GM11168 (cell line): ENCODE measurements at regions not wholly inside any gene's neighbourhood (a gene's known extent, or its start where the extent isn't known, plus 50 kb on each side); places are given as distances from the start of the nearest gene placed in this dataset.

Experiments
- in situ Hi-C: fragments of 300-500 bp; cut with MboI; formaldehyde crosslinking; loops from one replicate; pipeline ENCODE4 v1.12.0; 2022; ENCODE audit warnings: low sequenced_read_pairs; ENCODE audit not compliant: unreplicated experiment

DNA sequence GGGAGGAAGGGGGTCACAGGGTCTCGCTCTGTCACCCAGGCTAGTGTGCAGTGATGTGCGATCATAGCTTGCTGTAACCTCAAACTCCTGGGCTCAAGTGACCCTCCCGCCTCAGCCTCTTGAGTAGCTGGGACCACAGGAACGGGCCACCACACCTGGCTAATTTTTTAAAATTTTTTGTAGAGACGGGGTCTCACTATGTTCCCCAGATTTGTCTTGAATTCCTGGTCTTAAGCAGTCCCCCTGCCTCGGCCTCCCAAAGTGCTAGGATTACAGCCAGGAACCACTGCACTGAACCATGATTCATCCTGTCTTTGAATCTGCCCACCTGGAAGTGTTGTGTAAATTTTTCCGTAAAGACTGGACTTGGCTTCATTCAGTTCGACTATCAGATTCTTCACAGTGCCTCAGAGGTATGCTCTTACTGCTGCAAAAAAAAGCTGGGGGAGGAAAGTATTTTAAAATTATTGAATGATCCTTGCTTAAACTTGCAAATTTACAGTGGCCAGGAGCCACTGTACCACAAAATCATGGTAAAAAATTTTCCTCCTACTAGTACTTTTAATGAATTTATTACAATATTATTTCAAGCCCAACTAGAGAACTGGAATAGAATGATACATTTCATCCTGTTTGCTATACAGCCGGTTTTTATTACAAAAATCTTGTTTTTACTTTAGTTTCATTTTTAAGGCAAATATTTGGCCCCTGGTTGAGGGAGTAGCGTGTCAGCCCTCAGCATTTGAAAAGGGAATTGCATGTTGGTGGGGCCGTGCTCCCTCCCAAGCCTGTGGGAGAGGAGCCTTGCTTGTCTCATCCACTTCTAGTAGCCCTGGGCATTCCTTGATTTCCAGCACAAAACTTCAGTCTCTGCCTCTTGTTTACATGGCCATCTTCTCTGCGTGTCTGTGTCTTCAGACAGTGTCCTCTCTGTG, 202.5 kb upstream of the SGK1 start:
- in situ Hi-C loops, result no loop called here

DNA sequence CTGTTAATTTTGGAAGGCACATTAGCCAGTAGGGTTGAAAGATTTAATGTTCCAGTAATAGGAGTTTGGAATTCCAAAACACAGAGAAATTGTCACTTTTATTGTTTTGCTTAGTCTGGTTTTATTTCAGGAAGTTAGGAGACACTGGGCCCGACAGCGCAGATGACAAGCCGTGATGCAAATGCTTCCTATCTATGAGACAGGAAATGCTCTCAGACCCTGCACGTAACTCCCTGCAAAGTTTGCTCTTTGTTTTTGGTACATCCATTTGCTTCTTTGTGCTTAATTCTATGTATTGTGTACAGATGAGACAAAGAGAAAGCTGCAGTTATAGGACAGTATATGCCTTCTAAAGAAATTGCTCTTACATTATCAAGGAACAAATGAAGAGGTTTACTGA, 201.6 kb upstream of the SGK1 start:
- in situ Hi-C loops, result no loop called here

DNA sequence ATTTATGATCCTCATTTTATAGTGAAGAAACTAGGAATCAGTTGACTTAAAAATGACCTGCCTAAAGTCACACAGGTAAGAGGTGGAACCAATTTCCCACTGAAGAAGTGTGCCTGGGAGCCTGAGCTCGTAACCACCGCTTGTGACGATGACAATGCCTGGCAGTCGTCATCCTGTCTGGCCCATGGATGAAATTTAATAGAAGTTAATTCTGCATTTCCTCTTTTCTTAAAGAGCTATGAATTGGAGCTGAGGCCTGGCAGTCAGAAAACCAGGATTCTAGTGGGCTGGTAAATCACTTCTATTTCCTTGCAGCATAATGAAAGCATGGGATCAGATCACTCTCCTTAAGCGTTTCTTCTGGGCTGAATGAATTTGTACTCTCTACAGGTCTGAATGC, 200.0 kb upstream of the SGK1 start:
- in situ Hi-C loops, result no loop called here

DNA sequence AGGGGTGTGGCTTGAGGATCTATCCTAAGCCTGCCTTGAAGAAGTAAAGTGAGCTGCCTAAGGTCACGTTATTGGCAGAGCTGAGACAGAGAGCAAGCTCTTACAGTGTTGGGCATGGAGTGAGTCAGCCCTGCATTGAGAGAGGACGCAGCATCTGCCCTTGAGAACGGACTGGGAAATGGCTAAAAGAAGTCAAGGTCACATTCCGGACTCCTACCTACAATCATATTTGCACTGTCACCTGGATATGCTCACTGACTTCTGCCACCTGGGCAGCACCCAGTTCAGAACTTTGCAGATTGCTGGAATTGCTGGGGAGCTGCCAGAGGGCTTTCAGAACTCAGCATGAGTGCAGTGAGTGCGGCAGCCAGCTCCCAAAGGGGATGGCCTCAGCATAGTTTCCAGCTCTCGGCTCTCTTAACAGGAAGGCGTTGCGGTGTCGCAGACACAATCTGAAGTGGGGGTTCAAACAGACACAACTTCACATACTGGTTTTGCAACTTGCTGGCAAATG, 199.3 kb upstream of the SGK1 start:
- in situ Hi-C loops, result no loop called here

DNA sequence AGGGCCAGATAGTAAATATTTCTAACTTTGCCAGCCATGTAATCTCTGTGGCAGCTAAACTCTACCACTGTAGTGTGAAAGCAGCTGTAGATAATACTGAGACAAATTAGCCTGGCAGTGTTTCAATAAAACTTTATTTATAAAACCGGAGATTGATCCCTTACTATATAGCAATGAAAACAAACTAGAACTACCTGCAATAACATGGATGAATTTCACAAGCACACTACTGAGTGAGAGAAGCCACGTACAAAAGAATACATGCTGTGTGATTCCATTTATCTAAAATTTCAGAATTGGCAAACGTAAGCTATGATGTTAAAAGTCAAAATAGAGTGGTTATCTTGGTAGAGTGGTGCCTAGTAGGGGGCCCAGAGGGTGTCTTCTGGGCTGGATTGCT, 198.7 kb upstream of the SGK1 start:
- in situ Hi-C loops, result no loop called here

DNA sequence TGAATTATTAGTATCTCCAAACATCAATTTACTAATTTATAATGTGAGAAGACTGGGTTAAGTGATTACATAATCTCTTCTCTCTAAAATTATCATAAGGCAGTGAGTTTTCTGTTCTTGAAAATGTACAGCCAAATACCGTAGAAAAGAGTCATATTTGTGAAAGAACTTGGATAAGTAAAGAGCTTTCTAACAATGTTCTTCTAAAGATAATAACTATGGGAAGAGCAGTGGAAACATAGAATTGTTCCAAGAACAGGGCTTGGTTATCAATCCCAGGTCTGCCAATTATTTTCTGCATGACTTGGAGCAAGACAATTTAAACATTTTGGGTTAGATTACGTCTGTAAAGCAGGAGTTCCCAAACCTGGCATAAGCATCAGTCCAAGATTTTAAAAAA, 198.1 kb upstream of the SGK1 start:
- in situ Hi-C loops, result no loop called here

DNA sequence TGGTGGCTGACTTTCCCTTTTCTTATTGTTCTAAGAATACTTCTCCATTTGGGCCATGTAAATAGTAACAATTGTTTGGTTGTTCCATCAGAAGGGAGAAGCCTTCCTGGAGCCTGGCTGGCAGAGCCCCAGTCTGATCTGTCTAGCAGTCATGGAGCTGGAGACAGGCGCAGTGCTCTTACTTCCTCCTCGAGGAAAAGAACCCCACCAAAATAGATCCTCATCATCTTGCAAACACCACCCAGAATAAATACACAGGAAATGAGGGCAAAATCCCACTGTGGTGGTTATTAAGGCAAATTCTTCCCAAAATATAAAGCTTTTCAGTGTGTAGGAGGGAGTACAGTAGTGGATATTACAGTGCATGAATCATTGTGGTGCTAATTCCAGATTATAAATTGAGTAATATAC, 195.1 kb upstream of the SGK1 start:
- in situ Hi-C loops, result no loop called here

DNA sequence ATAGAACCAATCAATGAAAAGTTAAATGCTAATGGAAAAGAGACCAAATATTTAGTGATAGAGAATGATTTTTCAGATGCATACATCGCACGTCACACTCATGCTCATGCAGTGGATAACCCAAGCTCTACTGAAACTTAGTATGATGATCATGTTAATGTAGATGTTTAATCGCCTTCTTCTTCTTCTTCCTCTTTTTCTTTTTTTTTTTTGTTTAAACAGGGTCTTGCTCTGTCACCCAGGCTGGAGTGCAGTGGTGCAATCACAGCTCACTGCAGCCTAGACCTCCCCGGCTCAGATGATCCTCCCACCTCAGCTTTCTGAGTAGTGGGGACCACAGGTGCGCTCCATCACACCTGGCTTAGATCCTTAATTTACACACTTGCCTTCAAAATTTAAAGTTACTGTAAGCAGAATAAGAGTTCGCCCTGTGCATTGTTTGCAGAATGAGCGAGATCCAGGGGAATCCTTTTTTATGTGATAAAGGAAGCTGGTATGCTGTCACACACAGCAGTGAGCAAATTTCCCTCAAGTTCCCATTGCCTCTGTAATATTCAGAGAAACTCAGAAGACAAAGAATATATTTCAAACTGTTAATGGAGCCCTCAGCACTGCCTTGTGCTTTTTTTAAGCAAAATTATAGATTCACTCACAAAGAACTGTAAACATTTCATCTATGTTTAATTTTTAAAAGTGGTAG, 194.2 kb upstream of the SGK1 start:
- in situ Hi-C loops, result no loop called here

DNA sequence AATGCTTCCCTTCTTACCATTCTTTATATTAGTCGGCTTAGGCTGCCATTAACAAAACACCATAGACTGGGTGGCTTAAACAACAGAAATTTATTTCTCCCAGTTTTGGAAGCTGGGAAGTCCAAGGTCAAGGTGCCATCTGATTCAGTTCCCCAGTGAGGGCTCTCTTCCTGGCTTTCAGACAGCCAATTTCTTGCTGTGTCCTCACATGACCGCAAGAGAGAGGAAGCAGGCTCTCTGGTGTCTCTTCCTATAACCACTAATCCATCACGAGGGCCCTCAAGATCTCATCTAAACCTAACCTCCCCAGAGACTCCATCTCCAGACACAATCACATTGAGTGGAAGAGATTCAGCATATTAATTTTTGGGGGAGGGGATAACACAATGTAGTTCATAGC, 193.0 kb upstream of the SGK1 start:
- in situ Hi-C loops, result no loop called here

DNA sequence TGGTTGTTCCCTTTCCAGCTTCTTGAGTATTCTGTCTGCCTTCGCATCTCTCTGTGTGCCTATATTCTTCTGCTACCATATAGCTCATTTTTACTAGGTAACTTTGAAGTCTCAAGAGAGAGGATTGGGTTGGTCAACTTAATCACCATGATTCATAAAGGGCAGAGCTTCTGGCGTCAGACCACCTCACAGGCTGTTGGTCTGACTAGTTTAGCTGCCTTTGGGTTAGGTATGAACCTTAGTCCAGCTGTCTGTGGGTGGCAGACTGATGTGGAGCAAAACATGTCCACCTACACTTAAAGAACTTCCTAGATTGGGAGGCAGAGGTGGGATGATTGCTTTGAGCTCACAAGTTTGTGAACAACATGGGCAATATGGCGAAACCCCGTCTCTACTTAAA, 192.2 kb upstream of the SGK1 start:
- in situ Hi-C loops, result no loop called here

DNA sequence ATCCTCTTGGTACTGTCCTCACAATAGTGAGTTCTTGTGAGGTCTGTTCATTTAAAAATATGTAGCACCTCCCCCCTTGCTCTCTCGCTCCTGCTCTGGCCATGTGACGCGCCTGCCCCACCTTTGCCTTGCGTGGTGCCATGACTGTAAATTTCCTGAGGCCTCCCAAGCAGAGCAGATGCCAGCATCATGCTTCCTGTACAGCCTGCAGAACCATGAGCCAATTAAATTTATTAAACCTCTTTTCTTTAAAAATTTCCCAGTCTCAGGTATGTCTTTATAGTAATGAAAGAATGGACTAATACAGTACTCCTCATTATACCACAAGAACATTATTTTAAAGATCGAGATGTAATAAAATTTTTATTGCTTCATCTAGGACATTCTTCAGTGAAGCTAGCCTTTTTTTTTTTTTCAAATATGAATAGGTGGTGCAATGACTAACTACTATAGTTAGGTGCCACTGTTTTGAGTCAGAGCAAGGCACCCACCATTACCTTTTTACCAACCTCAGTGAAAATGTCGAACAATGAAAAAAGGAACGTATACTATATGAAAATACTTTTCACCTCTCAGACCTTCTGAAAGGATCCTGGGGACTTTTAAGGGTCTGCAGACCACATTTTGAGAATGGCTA, 191.1 kb upstream of the SGK1 start:
- in situ Hi-C loops, result no loop called here

DNA sequence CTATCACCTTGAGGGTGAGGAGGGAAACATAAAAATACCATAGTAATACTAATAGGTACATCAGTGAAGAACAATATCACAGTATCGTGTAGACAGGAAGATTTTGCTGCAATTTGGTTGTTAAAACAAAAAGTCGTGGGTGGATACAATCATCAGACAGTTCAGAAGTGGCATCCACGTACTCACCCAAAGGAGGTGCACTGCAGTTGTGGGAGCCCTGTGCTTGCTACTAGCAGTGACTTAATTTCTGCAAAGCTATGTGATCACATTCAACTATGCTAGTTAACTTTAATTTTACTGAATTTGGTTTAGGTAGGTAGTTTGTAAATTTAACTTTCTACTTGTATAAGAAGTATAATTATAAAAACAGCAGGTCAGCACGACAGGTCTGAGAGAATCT, 188.2 kb upstream of the SGK1 start:
- in situ Hi-C loops, result no loop called here

DNA sequence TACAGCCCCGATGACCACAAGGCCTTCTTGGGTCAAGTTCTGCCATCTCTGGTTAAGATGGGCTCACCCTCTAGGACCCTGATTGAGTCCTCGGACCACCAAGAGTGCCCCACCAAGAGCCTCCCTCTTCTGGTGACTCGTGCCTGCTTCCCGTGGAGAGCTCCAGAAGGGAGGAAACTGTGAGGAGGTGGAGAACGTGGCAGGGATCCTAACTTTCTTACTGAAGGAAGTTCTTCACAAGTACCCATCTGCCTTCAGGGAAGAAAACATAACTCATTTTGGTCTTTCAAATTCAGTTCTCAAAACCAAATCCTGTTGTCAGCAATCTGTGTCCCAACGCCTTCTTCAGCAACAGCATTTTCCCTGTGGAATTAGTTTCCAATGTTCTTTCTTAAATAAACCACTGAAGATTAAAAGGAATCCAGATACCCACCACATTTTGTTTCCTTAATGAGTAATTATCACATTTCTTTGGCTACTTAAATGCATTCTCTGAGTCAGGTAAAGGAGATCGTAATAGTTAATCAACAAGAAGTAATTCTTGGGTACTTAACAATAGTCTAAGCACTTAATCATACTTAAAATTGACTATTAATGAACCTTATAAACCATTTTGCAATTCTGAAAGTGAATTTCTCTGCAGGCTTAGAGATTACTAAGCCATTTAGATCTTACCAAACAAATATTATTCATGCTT, 185.8 kb upstream of the SGK1 start:
- in situ Hi-C loops, result no loop called here

DNA sequence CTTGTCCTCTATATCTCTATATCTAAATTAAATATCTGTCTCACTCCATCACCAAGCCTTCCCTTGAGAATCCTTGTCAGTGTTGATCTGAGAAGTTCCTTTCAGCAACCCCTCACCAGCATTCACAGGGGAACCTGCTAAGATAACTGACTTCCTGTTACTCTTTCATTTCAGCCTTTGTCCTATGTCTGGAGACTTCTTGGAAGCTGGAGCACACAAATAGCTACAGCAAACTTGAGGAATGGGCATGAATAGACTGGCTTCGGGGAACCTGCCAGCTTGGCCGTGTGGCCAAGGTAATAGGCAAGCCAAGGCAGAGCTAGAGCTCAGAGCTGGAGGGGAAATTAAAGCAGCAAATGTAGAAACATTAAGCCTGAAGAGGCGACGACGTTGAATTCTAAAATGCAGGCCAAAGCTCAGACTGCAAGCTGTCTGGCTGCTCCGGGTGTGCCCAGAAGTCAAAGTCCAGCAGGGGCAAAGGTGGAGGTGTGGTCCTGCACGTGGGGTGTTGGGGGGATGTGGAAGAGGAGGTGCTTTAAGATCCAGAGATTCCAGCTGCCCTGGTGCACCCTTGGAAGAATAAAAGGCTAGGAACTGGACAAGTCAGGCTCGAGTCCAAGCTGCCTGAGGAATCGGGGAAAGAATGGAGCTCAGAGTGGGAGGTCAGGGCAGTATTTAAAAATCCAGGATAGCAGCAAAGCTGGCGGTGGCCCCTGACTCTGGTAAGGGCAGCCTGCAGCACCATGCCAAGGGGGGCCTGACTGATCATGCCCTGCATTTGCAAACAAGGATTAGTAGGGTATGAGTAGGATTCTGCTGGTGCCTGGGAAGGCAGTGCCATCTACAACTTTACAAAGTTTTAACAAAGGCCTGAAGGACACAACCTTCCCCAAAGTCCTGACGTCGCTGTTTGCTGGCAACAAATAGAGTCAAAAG, 185.0 kb upstream of the SGK1 start:
- in situ Hi-C loops, result no loop called here

DNA sequence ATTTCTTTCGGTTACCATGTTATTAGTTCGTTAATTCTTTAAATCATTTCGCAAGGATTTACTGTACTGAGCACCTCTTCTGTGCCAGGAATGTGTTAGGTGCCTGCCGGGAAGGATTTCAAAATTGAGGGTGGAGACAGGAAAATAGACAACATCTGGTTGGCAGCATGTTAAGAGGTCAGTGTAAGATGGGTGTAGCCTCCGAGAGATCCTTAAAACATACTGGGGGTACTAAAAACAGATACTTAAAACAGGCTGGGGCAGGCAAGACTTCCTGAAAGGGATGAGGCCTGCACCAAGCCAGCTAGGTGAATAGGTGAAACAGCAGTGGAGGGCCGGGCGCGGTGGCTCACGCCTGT, 178.0 kb upstream of the SGK1 start:
- in situ Hi-C loops, result no loop called here

DNA sequence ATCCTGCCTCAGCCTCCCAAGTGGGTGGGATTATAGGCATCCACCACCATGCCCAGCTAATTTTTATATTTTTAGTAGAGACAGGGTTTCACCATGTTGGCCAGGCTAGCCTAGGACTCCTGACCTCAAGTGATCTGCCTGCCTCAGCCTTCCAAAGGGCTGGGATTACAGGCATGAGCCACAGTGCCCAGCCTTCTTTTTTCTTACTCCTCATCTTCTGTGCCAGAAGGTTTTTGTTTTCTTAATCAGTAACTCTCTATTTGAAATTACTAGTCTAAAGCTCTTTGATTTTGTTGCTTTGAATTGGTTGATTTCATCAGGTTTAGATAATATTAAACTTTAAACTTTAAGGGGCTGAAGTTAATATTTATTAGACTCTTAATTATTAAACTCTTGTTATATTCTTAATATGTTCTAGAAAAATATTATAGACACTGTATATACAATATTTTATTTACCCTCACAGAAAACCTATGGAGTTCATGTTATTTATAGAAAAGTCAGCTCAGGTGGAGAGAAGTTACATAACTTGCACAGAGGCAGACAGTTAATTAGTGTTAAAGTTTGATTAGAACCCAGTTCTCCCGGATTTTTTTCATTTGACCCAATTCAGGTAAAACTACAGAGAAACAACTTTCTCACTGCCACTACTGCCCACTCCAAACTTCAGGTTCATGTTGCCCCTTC, 177.4 kb upstream of the SGK1 start:
- in situ Hi-C loops, result no loop called here

DNA sequence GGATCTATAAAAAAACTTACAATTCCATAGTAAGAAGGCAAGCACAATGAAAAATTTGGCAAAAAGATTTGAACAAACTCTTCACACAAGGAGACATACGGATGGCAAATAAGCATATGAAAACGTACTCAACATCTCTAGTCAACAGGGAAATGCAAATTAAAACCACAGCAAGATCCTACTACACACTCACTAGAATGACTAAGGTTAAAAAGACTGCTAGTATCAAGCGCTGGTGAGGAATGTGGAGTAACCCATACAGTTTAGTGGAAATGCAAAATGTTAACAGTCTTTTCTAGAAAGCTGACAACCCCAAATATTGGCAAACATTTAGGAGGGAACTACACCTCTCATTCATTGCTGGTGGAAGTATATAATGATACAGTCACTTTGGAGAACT, 175.9 kb upstream of the SGK1 start:
- in situ Hi-C loops, result no loop called here

DNA sequence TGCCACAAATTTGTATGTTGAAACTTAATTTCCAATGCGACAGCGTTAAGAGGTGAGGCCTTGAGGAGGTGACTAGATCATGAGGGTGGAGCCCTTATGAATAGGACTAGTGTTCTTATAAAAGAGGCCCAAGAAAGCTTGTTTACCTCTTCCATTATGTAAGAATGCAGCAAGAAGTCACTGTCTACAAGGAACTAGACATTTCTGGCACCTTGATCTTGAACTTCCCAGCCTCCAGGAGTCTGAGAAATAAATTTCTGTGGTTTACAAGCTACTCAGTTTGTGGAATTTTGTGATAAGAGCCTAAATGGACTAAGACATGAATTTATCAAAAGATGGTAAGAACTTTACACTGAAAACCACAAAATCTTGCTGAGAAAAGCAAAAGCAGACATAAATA, 173.6 kb upstream of the SGK1 start:
- in situ Hi-C loops, result no loop called here
